Activated T-cell treated with anti-CD3 and anti-CD28 coated beads, Interleukin-2, amount 50 U/mL, for 48 hours (primary cell): ENCODE measurements at regions not wholly inside any gene's neighbourhood (a gene's known extent, or its start where the extent isn't known, plus 50 kb on each side); places are given as distances from the start of the nearest gene placed in this dataset.
"Not testable (repeated sequence)": the region's sequence is repeated elsewhere in the genome, so short reads cannot be mapped to it uniquely, and the experiment has no call there.

Experiments used
- DNase-seq, 2 experiments: peaks; one replicate each; pipeline ENCODE4 v3.0.0-alpha.2; 2020

GRCh38 chr2:180829261-180829660, 151.1 kb upstream of the UBE2E3 start:
- DNase-seq: no peak

- DNase-seq: no peak
Measured at GRCh38 chr2:180828756-180829155, 151.6 kb upstream of the UBE2E3 start.

GRCh38 chr2:180823546-180824141, 156.8 kb upstream of the UBE2E3 start:
- no peak for DNase-seq

- DNase-seq: no peak
Measured at GRCh38 chr2:180819106-180819505, 161.3 kb upstream of the UBE2E3 start.

GRCh38 chr2:180818700-180819099, 161.7 kb upstream of the UBE2E3 start:
- DNase-seq: not testable (repeated sequence)

GRCh38 chr2:180799141-180799540, 181.3 kb upstream of the UBE2E3 start:
- no peak for DNase-seq

GRCh38 chr2:180790891-180791290, 189.5 kb upstream of the UBE2E3 start:
- DNase-seq: no peak

GRCh38 chr2:180787330-180787729, 193.1 kb upstream of the UBE2E3 start:
- no peak for DNase-seq

- DNase-seq: no peak
Measured at GRCh38 chr2:180781276-180781675, 199.1 kb upstream of the UBE2E3 start.

GRCh38 chr2:180778291-180778690, 202.1 kb upstream of the UBE2E3 start:
- DNase-seq: no peak

- DNase-seq: no peak
Measured at GRCh38 chr2:180776921-180777320, 203.5 kb upstream of the UBE2E3 start.

GRCh38 chr2:180775711-180776110, 204.7 kb upstream of the UBE2E3 start:
- no peak for DNase-seq

- not testable (repeated sequence) for DNase-seq
Measured at GRCh38 chr2:180765316-180765715, 215.1 kb upstream of the UBE2E3 start.

GRCh38 chr2:180763263-180763989, 217.0 kb upstream of the UBE2E3 start:
- no peak for DNase-seq

- no peak for DNase-seq
Measured at GRCh38 chr2:180761224-180761623, 219.2 kb upstream of the UBE2E3 start.

GRCh38 chr2:180759631-180760030, 220.8 kb upstream of the UBE2E3 start:
- DNase-seq: no peak

- DNase-seq: no peak
Measured at GRCh38 chr2:180753809-180754761, 226.3 kb upstream of the UBE2E3 start.

GRCh38 chr2:180751306-180751920, 229.0 kb upstream of the UBE2E3 start:
- no peak for DNase-seq

- no peak for DNase-seq
Measured at GRCh38 chr2:180747728-180748127, 232.7 kb upstream of the UBE2E3 start.

- no peak for DNase-seq
Measured at GRCh38 chr2:180743401-180743800, 237.0 kb upstream of the UBE2E3 start.

GRCh38 chr2:180742801-180743200, 237.6 kb upstream of the UBE2E3 start:
- no peak for DNase-seq

GRCh38 chr2:180739070-180739469, 241.3 kb upstream of the UBE2E3 start:
- DNase-seq: no peak

GRCh38 chr2:180735799-180736198, 244.6 kb upstream of the UBE2E3 start:
- DNase-seq: no peak
